Dendritic cell treated with granulocyte-macrophage colony-stimulating factor and Interleukin-4, amounts not matched to agents 40 ng/mL and 50 ng/mL, for 4 days (primary cell): ENCODE measurements at regions not wholly inside any gene's neighbourhood (a gene's known extent, or its start where the extent isn't known, plus 50 kb on each side); places are given as distances from the start of the nearest gene placed in this dataset.

ENCODE experiments used
- H3K27ac Mint-ChIP-seq: one replicate; pipeline ENCODE4 v1.8.0; 2022; ENCODE audit warnings: mild to moderate bottlenecking, mixed read lengths
- H3K27me3 Mint-ChIP-seq: one replicate; pipeline ENCODE4 v1.8.0; 2022; ENCODE audit warnings: mild to moderate bottlenecking, mixed read lengths
- H3K36me3 Mint-ChIP-seq: one replicate; pipeline ENCODE4 v1.8.0; 2022; ENCODE audit warnings: low read depth, mixed read lengths
- H3K4me1 Mint-ChIP-seq: one replicate; pipeline ENCODE4 v1.8.0; 2022; ENCODE audit warnings: low read depth, mixed read lengths
- H3K4me3 Mint-ChIP-seq: one replicate; pipeline ENCODE4 v1.8.0; 2022; ENCODE audit warnings: mild to moderate bottlenecking, moderate library complexity, mixed read lengths
- H3K9me3 Mint-ChIP-seq: one replicate; pipeline ENCODE4 v1.8.0; 2022; ENCODE audit warnings: mixed read lengths
- intact Hi-C: fragments of 100-400 bp; cut with micrococcal nuclease; formaldehyde crosslinking; loops from one replicate; pipeline ENCODE4 v1.15.0; 2022

DNA sequence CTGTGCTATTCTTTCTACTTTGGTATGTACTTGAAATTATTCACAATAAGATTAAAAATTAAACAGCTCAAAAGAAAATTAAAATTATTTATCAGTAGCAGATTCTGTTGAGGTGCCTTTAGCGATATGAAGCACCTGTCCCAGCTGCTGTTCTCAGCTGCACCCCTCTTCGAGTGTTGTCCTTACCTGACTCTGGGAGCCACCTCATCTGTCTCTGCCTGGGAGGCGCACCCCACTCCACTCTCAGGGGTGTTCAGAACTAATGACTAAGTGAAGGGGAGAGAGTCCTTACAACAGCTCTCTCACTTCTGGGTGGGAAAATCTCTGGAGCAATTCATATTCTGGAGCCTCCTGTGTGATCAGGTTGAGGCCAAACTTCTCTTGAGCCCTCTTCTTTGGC is 745.7 kb downstream of the RFPL4B start:
- Mint-ChIP-seq H3K27me3 (no peaks in the 10 kb centered on the region), H3K4me1 (peaks cover 7% of the 10 kb centered on the region), H3K9me3 (peaks cover 11% of the 10 kb centered on the region), H3K36me3 (no peaks in the 10 kb centered on the region), H3K4me3 (no peak overlapping the region), H3K27ac (no peak overlapping the region)
- intact Hi-C loops: no loop called here

DNA sequence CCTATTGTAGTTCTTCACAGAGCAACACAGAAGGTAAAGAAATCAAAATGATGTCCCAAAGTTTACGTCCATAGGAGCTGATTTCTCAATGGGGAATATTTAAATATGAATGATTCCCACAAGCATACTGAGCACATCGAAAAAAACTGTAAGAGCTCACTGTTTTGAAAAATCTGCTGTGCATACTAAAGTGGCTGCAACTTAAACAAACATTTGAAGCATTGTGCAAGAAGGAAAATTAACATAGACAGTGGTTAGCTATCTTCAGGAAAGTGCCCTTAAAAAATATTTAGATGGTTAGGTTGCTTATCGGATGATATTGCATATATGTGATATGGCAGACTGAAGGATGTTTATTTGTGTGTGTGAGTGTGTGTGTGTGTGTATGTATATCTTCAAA is 747.6 kb downstream of the RFPL4B start:
- intact Hi-C loops: no loop called here
- no peak overlapping the region for H3K4me3 Mint-ChIP-seq
- no peaks in the 10 kb centered on the region for H3K27me3 Mint-ChIP-seq
- no peaks in the 10 kb centered on the region for H3K4me1 Mint-ChIP-seq
- H3K27ac Mint-ChIP-seq: no peak overlapping the region
- H3K36me3 Mint-ChIP-seq: no peaks in the 10 kb centered on the region
- H3K9me3 Mint-ChIP-seq: peaks cover 15% of the 10 kb centered on the region

DNA sequence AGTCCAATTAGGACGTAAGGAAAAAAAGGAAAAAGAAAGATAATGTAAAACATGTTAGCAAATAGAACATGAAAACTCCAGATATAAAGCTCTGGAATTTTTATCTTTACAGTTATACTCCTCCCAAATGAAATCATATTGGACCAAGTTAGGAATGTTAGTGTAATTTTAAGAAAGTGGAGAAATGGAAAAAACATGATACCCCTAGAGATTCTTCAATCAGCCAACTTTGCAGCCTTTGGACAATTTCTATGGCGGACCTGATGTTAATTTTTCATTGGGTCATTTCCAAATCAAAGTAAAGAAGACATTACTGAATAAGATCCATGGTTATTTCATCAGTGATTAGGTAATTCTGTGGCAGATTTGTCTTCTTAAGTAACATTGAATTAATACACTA is 748.7 kb downstream of the RFPL4B start:
- intact Hi-C loops: no loop called here
- Mint-ChIP-seq H3K27me3 (no peaks in the 10 kb centered on the region), H3K4me3 (no peak overlapping the region), H3K27ac (no peak overlapping the region), H3K9me3 (peaks cover 15% of the 10 kb centered on the region), H3K4me1 (no peaks in the 10 kb centered on the region), H3K36me3 (no peaks in the 10 kb centered on the region)

DNA sequence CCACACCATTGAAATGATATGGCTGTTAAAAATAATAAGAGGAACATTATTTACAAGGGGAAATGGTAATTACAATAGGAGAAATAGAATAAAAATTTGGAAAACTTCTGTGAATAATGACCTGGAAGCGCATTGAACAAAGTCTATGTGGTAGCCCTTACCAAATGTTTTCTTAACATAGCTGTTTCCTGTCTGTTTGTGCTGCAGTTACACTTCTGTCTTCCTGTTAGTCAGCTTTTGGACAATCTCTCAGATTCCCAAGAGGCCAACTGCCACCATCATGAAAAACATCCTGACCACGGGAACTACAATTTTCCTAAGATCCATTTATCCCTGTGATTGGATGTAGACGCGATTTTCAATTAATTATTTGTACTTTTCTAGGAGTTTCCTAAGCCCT is 754.4 kb upstream of the MARCKS start:
- Mint-ChIP-seq H3K36me3 (no peaks in the 10 kb centered on the region), H3K27ac (no peak overlapping the region), H3K4me1 (peaks cover 7% of the 10 kb centered on the region), H3K9me3 (peaks cover 4% of the 10 kb centered on the region), H3K27me3 (no peaks in the 10 kb centered on the region), H3K4me3 (no peak overlapping the region)
- intact Hi-C loops: no loop called here

DNA sequence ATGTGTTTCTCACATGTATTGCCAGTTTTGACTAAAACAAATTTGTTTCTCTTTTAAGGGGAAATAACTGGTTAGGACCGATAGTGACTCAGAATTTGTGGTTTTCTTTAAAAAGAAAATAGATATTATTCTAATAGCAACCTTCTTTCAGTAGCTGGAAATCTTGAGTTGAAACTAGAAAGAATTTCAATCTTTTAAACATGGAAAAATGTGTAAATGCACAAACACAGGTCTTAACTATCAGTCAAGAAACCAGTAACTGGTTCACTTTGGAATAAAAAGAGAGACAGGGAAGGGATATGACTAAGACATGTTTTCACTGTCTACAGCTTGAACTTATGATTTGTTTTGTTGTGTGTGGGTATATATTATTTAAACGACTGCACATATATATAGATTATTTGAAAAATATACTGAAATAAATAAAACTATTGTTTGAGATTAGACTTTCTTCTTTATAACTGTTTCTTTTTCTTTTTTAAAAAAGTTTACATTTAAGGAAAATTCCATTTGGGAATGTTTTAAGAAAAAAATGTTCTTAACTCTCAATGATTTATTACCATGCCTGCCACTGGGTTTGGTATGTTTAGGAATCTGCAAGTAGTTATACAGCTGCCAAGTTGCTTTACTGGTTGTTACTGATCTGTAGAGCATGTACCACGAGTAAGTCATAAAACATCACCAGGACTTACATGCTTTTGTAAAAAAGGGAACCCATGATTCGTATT is 753.3 kb upstream of the MARCKS start:
- intact Hi-C loops: no loop called here
- Mint-ChIP-seq H3K9me3 (no peaks in the 10 kb centered on the region), H3K36me3 (no peaks in the 10 kb centered on the region), H3K4me1 (peaks cover 7% of the 10 kb centered on the region), H3K27me3 (no peaks in the 10 kb centered on the region), H3K4me3 (no peak overlapping the region), H3K27ac (no peak overlapping the region)

DNA sequence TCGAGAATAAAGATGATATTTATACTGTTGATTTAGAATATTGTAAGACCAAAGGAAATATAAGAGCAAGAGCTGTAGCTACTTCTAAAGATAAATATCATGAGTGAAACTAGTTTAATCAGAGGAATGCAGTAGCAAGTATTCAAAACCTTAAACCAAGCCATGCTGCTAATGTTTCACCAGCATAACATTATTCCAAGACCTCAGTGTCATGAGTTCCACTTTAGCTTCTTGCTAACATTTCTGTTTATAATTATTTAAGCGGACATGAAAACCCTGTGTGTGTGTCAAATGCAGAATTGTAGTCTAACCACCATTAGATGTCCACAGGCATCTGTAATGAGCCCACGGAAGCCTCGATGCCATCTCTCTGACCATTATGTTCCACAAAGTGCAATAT is 752.6 kb upstream of the MARCKS start:
- no peak overlapping the region for H3K4me3 Mint-ChIP-seq
- no peaks in the 10 kb centered on the region for H3K36me3 Mint-ChIP-seq
- H3K27ac Mint-ChIP-seq: no peak overlapping the region
- intact Hi-C loops: no loop called here
- H3K9me3 Mint-ChIP-seq: no peaks in the 10 kb centered on the region
- peaks cover 7% of the 10 kb centered on the region for H3K4me1 Mint-ChIP-seq
- H3K27me3 Mint-ChIP-seq: no peaks in the 10 kb centered on the region

DNA sequence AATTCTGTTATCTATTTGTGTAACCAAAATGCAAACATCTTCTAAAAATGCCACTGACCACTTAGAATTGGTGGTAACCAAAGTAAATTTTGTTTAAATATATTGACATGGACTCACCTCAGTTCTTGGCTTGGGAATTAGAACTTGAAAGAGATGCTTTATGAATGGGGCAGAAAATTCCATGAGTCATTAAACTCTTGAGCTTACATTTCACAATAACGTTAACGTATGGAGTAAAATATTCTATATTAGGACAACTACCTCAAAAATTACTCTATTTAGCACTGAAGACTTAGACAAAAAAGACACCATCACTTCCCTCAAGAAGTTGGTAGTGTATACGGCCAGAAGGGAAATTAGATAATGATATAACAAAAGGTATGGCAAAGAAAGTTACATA is 752.2 kb upstream of the MARCKS start:
- Mint-ChIP-seq H3K36me3 (no peaks in the 10 kb centered on the region), H3K27ac (no peak overlapping the region), H3K4me1 (peaks cover 7% of the 10 kb centered on the region), H3K27me3 (no peaks in the 10 kb centered on the region), H3K4me3 (no peak overlapping the region), H3K9me3 (no peaks in the 10 kb centered on the region)
- intact Hi-C loops: no loop called here

DNA sequence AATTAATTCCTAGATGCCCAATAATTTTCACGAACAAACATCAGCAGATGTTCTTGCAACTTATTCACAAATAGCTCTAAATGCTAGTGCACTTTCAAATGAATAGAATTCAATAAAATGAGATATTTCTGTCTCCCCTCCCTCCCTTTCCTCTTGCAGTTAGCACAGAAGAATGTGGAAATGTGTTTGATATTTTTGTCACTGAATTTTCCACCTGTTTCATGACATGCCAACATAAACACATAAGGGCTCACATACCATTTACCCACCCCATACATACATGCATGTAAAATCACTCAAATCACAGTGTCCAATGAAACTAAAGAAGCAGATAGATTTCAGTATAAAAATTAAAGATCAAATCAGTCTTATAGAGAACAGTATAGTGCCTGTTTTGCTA is 746.9 kb upstream of the MARCKS start:
- intact Hi-C loops: no loop called here
- Mint-ChIP-seq H3K4me1 (peaks cover 39% of the 10 kb centered on the region), H3K36me3 (no peaks in the 10 kb centered on the region), H3K4me3 (no peak overlapping the region), H3K27me3 (no peaks in the 10 kb centered on the region), H3K9me3 (peaks cover 11% of the 10 kb centered on the region), H3K27ac (no peak overlapping the region)

DNA sequence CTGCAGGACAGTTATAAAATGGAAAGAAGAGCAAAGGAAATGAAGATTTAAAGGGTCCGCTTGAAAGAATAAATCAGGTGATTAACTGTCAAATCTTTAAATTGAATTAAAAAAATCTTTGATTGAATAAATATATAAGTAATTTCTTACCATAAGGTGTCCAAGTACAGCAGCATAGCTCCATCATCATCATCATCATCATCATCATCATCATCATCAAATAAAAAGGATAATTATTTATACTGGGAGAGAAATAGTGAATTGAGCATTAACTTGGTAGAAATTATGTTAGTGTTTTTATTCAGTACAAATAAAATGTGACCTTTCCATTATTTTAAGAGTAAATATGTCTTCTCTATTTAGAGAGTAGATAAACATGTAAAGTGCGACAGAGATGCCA is 745.6 kb upstream of the MARCKS start:
- H3K36me3 Mint-ChIP-seq: no peaks in the 10 kb centered on the region
- H3K4me1 Mint-ChIP-seq: peaks cover 41% of the 10 kb centered on the region
- peaks cover 18% of the 10 kb centered on the region for H3K9me3 Mint-ChIP-seq
- H3K27ac Mint-ChIP-seq: no peak overlapping the region
- no peak overlapping the region for H3K4me3 Mint-ChIP-seq
- no peaks in the 10 kb centered on the region for H3K27me3 Mint-ChIP-seq
- intact Hi-C loops: no loop called here

DNA sequence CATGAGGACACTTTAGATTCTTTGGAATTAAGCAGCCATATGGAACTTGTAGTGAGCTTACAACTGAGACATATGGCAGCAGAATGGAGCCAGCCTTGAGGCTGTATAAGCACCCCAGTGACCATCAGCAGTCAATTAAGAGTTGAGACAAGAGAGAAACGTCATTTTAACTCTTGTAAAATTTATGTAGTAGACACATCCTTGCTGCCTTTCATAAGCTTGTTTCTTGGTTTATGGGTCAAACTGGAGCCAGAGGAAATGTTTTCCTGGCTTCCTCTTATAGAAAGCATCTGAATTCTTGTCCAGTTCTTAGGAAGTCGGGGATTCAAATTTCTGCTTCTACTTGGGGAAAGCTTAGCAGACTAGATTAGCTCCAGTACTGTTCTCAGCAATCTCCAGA is 745.1 kb upstream of the MARCKS start:
- intact Hi-C loops: no loop called here
- Mint-ChIP-seq H3K4me1 (peaks cover 41% of the 10 kb centered on the region), H3K9me3 (peaks cover 18% of the 10 kb centered on the region), H3K27ac (no peak overlapping the region), H3K4me3 (no peak overlapping the region), H3K36me3 (no peaks in the 10 kb centered on the region), H3K27me3 (no peaks in the 10 kb centered on the region)

DNA sequence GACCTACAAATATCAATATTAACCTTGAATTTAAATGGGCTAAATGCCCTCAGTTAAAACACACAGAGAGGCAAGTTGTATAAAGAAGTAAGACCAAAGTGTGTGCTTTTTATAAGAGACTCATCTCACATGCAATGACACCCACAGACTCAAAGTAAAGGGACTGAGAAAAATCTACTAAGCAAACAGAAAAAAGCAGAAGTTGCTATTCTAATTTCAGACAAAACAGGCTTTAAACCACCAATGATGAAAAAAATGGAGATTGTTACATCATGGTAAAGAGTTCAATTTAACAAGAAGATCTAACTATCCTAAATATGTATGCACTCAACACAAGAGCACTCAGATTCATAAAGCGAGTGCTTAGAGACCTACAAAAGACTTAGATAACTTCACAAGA is 741.9 kb upstream of the MARCKS start:
- Mint-ChIP-seq H3K9me3 (peaks cover 18% of the 10 kb centered on the region), H3K27ac (no peak overlapping the region), H3K36me3 (no peaks in the 10 kb centered on the region), H3K4me3 (no peak overlapping the region), H3K4me1 (peaks cover 46% of the 10 kb centered on the region), H3K27me3 (no peaks in the 10 kb centered on the region)
- intact Hi-C loops: no loop called here

DNA sequence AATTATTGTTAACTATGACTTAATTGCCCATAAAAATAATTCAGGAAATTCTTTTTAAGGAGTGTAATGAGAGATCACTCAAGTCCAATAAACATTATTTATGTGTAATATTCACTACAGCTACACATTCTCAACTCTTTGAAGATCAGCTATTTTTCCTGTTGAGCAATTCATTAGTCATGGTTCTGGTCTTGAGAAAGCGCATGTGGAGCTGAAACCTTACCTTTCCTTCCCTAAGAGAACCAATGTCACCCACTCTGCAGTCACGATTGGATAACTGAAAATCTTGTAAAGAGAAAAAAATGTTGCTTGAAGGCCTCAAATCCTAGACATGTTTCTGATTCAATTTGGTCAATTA is 736.9 kb upstream of the MARCKS start:
- Mint-ChIP-seq H3K36me3 (no peaks in the 10 kb centered on the region), H3K9me3 (peaks cover 8% of the 10 kb centered on the region), H3K4me3 (no peak overlapping the region), H3K27ac (no peak overlapping the region), H3K27me3 (no peaks in the 10 kb centered on the region), H3K4me1 (peaks cover 11% of the 10 kb centered on the region)
- intact Hi-C loops: no loop called here

DNA sequence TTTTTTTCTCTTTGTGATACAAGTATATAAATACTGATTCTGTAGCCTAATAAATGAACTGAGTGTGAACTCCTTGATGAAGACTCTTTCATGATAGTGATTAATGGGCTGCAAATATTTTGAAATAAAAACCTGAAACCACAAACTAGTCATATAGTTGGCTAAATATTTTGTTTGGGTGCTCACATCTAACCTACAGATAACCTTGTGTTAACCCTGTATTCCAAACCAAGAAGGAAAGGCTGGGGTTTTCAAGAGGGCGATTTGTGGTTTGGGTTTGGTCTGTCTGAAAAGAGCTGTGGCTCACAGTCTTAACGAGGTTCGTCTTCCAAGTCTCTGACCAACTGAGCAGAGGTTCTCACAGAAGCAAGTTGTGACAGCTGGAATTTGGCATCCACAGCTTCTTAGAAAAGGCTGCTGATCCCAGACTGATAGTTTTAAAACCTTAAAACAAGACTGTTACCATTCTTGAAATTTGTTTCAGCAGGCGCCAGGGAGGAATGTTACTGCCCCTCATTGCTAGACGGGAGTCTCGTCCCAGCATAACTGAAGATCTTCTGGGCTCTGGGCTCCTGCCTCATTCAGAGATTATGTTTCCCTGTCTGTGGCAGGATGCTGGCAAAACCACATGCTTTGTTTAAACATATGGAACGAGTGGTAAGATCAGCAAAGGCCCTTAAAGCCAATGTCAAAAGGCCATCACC is 736.4 kb upstream of the MARCKS start:
- Mint-ChIP-seq H3K27ac (no peak overlapping the region), H3K4me3 (no peak overlapping the region), H3K4me1 (peaks cover 6% of the 10 kb centered on the region), H3K9me3 (peaks cover 7% of the 10 kb centered on the region), H3K27me3 (no peaks in the 10 kb centered on the region), H3K36me3 (no peaks in the 10 kb centered on the region)
- intact Hi-C loops: no loop called here

DNA sequence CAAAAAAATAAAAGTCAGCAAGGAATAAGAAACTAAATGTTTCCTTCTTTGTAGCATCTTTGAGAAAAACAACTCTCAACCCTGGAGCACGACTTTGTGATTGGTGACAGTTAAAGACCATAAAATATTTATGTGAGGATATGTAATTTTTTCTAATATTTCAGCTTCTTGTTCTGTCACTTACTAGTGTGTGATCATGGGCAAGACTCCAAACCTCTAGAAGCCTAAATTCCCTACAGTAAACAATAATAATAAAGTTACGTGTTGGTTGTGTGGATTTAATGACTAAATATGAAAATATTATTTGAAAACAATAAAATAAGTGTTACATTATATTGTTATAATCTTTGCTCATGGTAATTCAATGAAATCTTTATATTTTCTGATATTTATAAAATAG is 735.6 kb upstream of the MARCKS start:
- intact Hi-C loops: no loop called here
- Mint-ChIP-seq H3K27me3 (no peaks in the 10 kb centered on the region), H3K36me3 (no peaks in the 10 kb centered on the region), H3K4me1 (peaks cover 6% of the 10 kb centered on the region), H3K9me3 (no peaks in the 10 kb centered on the region), H3K27ac (no peak overlapping the region), H3K4me3 (no peak overlapping the region)

DNA sequence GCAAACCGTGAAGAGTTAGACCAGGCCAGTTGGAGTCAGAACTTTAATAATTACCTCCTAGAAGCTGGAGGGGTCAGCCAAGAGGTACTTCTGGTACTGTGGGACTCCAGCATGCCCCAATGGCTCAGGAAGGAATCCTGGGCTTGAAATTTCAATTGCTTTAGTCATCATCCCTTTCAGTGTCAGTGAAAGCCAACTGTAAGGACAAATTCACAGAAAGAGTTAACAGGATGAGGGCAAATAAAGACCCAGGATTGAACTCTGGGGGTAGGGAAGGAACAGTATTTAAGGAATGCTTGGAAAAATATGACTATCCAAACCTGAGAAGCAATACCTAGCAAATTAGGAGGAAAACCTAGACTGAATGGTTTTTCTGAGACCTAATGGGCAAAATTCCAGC is 735.1 kb upstream of the MARCKS start:
- no peaks in the 10 kb centered on the region for H3K36me3 Mint-ChIP-seq
- no peak overlapping the region for H3K4me3 Mint-ChIP-seq
- peaks cover 6% of the 10 kb centered on the region for H3K4me1 Mint-ChIP-seq
- no peak overlapping the region for H3K27ac Mint-ChIP-seq
- intact Hi-C loops: no loop called here
- H3K9me3 Mint-ChIP-seq: no peaks in the 10 kb centered on the region
- H3K27me3 Mint-ChIP-seq: no peaks in the 10 kb centered on the region
